EL (cell line): ENCODE measurements at regions not wholly inside any gene's neighbourhood (a gene's known extent, or its start where the extent isn't known, plus 50 kb on each side); places are given as distances from the start of the nearest gene placed in this dataset.
"Not testable (repeated sequence)": the region's sequence is repeated elsewhere in the genome, so short reads cannot be mapped to it uniquely, and the experiment has no call there.

ENCODE experiments used
- DNase-seq: peaks from one replicate; pipeline ENCODE4 v3.0.0-alpha.2; 2016

DNA sequence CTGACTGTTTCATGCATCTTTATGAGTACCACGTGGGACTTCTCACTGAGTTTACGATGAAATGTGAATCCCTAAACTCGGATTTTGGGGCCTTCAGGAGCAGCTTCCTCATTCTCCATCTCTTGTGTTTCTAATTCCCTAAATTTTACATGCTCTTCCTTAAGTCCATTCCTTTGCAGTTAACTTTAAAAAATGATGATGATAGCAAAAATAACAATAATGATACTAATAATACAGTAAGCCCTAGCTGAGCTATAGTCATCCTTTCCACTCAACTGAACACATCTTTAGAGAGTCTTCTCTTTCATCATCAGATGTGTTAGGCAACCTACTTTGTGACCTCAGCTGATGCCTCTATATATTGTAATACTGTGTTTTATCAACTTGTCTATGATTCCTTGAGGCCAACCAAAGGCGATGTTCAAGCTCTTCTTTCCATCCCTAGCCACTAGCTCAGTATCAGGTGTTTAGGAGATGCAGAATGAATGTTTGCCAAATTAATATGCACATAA is 1196.4 kb downstream of the VRK1 start:
- DNase-seq = no peak

- no peak for DNase-seq
These were observed 1196.9 kb downstream of the VRK1 start for GRCh38 chr14:97994020-97994531.

DNA sequence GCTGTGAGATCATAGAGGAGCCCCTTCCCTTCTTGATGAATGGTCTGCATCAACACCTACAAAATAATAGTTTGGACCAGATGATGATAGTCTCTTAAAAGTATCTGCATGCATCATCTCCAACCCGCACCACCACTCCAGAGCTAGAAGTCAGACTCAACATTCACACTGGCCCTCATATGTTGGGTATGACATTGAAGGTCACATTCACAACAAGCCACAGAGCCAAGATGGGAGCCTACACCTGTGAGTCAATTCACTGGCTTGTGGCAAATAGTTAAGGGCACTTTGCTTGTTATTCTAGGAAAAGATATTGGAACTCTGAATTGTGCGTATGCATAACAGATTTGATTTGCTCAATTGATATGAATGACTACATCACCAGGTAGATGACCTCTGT is 1197.9 kb downstream of the VRK1 start:
- DNase-seq = no peak

DNA sequence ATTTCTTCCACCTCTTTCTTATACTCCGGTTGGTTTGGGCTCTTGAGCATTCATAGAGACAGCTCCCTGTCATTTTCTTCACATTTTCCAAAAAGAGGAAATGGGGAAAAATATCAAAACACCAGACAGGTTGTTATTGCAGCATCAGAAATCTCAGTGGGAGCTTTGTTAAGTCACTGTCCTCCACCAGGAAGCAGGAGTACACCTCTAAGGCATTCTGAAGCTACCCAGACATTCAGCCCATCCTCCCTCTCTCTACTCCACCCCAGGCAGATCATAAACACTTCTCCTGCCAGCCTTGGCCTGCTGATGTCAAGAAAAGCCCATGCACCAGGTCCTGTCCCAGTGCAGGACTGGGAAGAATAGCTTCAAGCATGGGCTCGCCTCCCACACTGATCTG is 1198.3 kb downstream of the VRK1 start:
- DNase-seq = no peak

DNA sequence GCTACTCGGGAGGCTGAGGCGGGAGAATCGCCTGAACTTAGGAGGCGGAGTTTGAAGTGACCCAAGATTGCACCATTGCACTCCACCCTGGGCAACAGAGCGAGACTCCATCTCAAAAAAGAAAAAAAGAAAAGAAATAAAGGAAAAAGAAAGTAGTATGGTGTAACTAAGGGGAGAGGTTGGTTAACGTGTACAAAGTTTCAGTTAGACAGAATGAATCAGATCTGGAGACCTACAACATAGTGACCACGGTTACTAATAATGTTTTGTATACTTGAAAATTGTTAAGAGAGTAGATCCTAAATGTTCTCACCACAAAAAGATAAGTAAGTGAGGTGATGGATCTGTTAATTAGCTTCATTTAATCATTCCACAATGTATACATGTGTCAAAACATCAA is 1208.8 kb downstream of the VRK1 start:
- DNase-seq = no peak

DNA sequence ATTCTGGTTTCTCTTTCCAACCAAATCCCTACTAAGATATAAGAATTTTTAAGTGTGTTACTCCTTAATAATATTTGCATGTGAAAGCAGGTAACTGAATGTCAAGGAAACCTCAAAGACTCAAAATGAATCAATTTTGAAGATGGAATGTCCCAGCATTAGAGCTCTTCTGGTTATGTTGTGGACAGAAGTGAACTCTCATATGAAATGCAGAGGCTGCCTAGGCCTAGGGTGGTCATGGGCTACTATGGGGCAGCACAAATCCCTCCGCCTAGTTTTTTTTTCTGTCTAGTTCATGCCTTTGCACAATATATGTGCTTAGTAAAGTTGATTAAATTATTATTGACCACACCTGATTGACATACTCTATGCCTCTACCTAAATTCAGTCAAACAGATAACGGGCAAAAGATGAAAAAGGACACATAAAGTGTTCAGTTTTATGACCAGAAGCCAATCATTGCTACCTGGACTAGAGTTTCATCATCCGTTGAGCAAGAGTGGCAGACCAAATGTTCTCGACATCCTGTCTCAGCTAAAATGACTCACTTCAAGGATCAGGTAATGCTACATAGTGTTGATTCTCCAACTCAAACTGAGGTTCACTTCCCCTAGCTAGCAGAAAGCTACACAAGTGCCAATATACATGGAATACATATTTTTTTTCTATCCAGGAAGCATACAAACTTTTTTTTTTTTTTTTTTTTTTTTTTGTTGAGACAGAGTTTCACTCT is 1211.4 kb downstream of the VRK1 start:
- DNase-seq = no peak

DNA sequence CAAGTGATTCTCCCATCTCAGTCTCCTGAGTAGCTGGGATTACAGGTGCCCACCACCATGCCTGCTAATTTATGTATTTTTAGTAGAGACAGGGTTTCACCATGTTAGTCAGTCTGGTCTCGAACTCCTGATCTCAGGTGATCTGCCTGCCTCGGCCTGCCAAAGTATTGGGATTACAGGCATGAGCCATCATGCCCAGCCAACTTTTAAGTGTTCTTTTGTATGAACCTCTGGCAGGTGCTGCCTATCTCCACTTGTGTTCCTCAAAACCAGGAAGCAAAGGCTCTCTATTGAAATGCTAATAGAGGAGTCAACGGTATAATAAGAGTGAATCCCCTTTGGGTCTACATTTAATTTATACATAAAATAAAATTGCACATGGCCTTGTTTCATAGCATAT is 1212.0 kb downstream of the VRK1 start:
- not testable (repeated sequence) for DNase-seq

GRCh38 chr14:98010784-98011183 is 1213.6 kb downstream of the VRK1 start:
- no peak for DNase-seq

DNA sequence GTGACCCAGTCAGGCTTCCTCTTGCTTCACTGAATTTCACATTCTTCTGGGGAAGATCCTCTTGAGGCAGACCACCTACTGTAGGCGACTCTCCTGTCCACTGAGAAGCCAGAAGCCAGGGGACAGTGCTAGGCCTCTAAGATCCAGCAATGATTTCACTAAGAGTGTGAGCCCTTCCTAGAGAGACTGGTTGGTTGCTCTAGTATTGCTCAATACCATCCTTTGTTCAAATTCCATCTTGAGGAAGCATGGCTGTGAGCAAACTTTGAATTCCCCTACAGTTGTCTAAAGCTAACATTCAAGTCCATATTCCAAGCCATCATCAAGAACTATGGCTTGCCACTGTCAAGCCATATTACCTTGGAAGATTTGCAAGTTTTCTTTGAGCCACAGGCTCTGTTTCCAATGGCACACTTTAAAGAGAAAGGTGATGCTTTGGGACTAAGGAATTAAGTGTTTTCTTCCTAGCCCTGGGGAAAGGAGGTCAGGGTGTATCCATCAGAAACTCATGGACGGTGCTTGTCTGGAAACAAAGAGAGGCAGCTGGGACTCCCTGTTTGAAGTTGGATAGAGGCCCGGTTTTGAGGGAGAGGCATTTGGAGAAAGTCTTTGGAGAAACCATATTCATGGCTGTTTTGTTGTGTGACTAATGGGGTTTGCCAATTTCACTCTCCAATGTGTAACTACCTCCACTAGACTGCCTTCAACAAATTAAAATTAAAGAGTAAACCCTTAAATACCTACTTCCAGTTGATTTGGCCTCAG is 1217.9 kb downstream of the VRK1 start:
- DNase-seq = no peak

GRCh38 chr14:98015921-98016320 is 1218.7 kb downstream of the VRK1 start:
- DNase-seq = no peak

GRCh38 chr14:98018628-98019027 is 1221.4 kb downstream of the VRK1 start:
- no peak for DNase-seq

DNA sequence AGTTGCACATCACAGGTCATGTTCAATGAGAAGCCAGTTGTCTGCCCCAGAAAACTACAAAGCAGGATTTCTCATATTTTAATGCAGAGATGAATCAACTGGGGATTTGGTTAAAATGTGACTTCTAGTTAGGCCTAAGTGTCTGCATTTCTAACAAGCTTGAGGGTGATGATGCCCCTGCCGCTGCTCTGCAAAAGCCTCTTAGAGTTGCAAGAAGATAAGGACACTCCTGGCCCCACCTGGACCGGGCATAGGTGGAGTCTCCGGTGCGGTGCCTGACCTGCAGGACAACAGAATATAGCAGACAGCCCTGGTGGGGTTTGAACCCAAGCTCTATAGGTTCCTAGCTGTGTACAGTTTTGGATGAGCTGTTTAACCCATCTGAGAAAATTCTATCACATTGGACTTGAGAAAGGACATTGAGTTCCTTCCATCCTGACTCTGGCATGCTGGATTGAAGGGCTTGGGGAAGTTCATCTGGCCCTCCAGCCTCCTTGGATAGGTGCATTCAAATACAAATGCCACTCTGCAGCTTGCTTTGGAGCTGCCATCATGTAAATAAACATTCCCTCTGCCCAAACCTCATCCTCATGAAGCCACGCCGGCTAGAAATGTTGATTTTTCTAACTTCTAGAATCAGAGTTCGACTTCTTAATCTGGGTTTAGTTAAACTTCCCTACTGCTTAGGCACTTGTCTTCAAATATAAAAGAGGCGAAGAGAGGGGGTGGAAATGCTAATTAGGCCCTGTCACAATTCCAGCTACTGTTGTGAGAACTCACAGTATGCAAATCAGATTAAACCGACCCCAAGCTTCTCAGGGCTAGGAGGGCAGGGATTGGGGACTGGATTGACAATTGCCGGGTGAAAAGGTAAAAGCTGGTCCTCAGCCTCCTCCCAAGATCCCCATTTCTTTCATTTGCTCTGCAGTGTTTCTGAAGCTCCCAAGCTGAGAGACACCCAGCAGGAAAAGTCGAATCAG is 1225.6 kb downstream of the VRK1 start:
- no peak for DNase-seq

- DNase-seq = no peak
These were observed 1231.0 kb downstream of the VRK1 start for GRCh38 chr14:98028162-98028561.

DNA sequence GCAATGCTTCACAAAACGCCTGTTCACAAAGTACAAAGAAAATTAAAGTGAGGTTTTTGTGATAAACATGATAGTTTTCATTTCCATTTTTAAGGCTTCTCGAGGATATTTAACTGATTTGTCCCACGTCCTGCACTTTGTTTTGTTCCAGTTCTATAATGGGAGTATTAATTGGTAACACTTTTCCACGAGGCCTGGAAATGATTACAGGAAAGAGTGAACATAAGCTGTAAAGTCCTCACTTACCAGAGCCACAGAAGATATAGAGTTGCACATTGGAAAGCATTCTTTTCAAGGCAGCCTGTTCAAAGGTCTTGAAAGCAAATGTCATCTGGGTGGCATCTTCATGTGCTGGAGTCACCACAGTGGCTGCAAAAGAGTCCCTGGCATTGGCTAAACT is 1236.6 kb downstream of the BCL11B start:
- DNase-seq = no peak

DNA sequence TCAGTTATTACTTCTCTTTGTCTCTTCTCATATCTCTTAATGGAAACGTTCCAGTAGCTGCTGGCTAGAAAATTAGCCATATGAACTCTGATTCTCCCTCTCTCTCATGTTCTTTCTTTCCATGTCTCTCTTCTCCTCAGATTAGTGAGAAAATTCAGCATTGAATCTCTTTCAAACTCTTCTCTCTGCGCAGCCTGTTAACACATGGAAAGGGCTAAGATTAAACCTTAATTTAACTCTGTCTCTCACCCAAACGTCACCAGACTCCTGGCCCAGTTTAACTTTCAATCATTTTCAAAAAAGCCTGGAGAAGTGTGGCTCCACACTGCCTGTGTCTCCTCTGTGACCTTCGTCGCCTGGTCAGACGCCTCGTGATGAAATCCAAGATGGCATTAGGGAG is 1234.2 kb downstream of the BCL11B start:
- no peak for DNase-seq

DNA sequence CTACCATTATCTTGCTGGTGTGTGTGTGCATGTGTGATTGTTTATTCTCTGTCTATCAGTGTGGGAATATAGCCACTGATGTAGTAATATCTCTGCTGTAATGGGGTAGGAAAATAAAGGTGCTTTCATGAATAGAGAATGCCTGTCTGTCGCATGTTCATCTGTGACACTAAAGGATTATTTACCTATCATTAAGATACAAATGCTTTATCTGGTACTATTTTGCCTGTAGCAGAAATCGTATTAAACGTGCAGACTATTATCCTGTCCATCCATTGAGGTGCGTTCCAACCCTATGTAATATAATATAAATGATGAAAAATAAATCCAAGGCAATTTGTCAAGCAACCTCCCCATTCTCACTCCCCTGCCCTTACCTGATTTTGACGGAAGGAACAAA is 1215.1 kb downstream of the BCL11B start:
- DNase-seq = no peak

DNA sequence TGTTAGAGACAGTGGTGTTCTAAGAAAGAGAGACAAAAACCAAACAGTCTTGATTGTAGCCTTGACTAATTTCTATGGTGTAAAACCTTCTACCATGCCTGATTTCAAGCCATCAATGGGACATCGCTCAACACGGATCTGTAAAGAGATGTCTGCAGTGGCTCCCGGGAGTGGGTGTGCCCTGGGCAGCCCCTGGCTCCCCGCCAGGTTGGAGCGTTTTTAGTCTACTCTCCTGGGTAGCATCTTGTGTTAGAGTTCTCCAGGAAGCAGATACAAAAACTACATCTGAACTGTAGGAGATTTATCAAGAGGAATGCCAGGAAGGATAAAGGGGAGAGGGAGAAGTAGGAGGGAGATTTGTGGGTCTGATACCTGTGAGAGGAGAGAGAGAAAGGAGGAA is 1212.9 kb downstream of the BCL11B start:
- no peak for DNase-seq

DNA sequence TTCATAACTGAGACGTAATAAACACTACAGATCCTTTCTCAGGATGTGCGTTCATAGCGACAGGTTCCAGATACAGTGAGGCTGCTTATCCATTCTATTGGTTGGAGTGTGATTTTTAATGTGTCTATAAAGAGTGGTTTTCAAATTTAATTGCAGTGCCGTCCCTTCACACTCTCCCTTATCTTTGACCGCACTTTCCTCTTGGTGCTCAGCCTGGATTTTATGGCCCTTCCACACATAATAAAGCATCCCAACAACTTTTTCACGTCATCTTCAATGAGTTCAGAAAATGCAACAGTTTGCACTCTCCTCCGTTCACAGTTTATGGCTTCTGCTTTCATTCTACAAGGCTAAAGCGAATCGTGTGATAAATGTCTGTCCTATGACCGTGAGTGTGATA is 1209.9 kb downstream of the BCL11B start:
- no peak for DNase-seq

DNA sequence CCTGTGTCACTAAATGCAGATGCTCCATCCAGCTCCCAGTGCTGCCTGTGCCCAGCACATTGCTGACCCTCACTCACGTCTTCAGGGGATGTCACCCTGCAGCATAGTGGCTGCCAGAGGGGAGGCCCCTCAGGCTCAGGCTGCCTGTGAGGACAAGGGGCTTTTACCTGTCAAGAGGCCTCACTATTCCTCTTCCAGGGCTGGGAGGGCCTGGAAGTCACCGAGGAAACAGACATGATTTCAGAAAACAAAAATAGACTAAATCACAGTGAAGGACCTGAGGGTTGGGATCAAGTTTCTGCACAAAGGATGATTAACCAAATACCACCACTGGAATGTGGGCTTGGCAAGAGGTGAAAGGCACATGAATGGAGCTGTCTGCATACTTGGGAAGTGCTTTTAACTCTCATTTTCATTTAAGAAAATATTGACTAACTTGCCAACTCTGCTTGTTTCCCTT is 1202.3 kb downstream of the BCL11B start:
- no peak for DNase-seq

DNA sequence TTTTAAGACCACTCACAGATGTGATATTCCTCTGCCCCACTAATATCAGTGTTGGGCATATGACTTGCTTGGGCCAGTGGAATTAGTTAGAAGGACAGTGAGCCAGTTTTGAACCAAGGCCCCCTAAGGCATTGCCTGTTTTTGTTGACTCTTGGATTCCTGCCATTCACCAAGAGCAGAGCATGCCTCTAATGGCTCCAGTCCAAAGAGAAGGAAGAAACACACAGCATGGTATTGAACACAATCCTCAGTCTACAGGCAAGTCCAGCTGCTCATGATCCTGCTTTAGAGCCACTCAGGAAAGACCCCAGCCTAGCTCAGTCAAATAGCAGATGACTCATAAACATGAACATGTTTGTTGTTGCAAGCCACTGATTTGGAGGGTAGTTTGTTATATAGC is 1201.5 kb downstream of the BCL11B start:
- DNase-seq = no peak

GRCh38 chr14:98074111-98074510 is 1197.9 kb downstream of the BCL11B start:
- no peak for DNase-seq

DNA sequence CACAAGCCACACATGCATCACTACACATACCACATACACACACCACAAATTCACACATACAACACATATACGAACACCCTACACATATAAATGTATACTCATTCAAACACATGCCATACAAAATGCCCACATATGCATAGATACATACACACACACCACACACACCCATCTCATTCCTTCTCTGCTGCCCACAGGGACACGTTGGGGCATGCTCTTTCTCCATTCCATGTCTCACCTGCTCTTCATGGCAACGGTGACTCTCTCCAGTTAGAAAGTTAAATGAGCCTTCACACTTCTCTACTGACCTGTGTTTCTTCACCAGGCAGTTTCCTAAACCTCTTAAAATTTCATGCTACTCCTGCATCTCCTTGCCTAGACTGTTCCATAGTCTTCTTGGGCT is 1194.8 kb downstream of the BCL11B start:
- no peak for DNase-seq

GRCh38 chr14:98082833-98083232 is 1189.2 kb downstream of the BCL11B start:
- DNase-seq = no peak
